Uterus (tissue), 2 donors: ENCODE measurements at regions not wholly inside any gene's neighbourhood (a gene's known extent, or its start where the extent isn't known, plus 50 kb on each side); places are given as distances from the start of the nearest gene placed in this dataset.

ENCODE experiments used
- CTCF ChIP-seq, 4 experiments: fragments of 200-600 bp in 2 of 4; fragments of 450-650 bp in 2 of 4; sonication (generic) in 2 of 4; IDR thresholded peaks; one replicate each; pipeline ENCODE4 v1.5.1; 2016 to 2019; ENCODE audit warnings: antibody characterized with exemption in 4 of 4, mild to moderate bottlenecking in 2 of 4, moderate library complexity in 1 of 4
- POLR2A ChIP-seq, 2 donors: fragments of 450-650 bp; IDR thresholded peaks; one replicate each; pipeline ENCODE4 v1.6.1; 2016; ENCODE audit warnings: antibody characterized with exemption in 2 of 2, mild to moderate bottlenecking in 1 of 2, moderate library complexity in 1 of 2

- TF ChIP-seq CTCF (IDR thresholded peaks at IDR 0.05) (no peak), POLR2A (IDR thresholded peaks at IDR 0.05) (no peak)
Observed at GRCh38 chr4:183830438-183830985, 74.6 kb upstream of the STOX2 start.
